NOMO-1 treated with DMSO at 0.1 percent for 48 hours (cell line): ENCODE measurements at regions not wholly inside any gene's neighbourhood (a gene's known extent, or its start where the extent isn't known, plus 50 kb on each side); places are given as distances from the start of the nearest gene placed in this dataset.
"Not testable (repeated sequence)": the region's sequence is repeated elsewhere in the genome, so short reads cannot be mapped to it uniquely, and the experiment has no call there.

Source experiments
- DNase-seq: peaks from one replicate; lab custom pipeline; 2025; ENCODE audit not compliant: unreplicated experiment; lab: John Stamatoyannopoulos, UW

DNA sequence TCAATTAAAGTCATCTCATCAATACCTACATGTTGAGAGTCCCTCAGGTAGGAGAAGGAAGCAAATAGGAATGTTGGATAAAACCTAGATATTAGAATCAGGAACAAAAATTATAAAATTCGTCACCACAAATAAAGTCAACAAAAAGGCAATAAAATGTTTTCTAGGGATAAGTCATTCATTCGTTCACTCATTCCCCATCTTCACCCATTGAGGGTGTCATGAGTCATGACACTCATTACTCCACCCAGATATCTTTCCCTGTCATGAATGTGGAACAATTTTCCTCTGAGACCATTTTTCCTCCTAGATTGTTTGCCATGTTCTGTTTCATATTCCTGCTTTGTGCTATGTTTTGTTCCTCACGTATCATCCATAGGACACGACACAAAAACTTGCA lies 50.9 kb upstream of the OLIG3 start:
- DNase-seq: no peak

DNA sequence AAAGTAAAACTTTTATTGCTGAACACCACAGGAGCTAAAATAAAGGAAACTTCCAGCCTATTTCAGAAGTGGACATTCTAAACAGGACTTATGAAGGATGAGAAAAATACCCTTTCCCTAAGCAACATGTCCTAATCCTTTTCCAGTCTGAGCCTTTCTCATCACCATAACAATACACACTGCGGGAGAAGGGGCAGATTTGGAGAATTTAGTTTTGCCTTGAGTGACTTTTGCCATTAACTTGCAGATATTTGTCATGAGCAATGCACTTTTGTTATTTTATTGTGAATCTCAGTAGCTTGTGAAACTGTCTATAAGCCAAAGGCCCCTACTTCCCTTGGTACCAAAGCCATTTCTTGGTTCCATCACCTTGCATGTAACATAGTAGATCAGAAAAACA lies 53.0 kb upstream of the OLIG3 start:
- no peak for DNase-seq

DNA sequence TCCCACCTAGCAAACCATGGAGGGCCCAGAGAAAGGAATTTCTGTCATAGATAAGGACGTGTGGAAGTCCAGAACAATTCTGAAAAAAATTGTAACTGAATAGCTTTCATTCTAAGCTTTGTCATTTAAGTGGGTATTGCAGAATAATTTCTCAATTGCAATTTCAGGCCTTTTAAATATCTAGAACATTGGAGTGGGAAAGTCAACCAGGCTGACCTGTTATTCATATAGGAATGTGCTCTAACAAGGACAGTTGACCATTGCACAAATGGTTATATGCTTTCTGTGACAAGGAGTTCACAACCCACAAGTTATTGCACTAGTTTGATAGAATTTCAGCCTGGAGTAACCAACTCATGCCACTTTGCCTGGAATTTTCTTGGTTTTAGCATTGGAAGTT lies 53.4 kb upstream of the OLIG3 start:
- no peak for DNase-seq

DNA sequence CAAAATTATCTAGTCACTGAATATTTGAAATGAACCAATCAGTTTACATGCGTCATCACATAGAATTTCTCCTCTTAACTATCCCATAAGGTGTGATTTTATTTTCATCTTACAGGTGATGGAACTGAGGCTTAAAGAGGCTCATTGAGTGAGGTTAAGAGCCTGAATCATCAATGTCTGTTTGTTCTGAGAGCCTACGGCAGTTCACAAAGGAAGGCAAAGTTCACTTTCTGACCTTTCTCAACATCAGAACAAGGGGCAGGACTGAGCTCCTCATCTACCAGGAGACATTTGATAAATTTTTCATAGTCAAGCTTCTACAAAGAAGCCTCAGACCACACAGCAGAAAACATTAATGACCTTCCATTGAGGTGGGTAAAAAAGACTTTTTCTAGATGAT lies 54.9 kb upstream of the OLIG3 start:
- no peak for DNase-seq

DNA sequence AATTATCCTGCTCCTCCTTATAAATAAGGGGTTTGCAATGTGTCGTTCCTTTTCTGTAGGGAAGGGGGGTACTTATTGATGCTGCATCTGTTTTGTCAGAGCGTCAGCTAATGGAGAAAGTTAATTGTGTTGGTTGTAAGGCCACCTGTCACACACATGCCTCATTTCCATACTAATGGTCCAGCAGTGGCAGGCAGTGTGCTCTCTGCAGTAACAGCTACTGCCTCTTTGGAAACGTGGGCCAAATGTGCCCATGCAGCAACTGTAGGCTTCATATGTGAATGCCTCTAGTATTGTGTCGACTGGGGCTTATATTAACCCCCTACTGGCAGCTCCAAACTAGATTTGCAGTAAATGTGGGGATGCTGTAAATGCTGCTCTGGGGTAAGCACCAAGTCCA lies 56.3 kb upstream of the OLIG3 start:
- no peak for DNase-seq

DNA sequence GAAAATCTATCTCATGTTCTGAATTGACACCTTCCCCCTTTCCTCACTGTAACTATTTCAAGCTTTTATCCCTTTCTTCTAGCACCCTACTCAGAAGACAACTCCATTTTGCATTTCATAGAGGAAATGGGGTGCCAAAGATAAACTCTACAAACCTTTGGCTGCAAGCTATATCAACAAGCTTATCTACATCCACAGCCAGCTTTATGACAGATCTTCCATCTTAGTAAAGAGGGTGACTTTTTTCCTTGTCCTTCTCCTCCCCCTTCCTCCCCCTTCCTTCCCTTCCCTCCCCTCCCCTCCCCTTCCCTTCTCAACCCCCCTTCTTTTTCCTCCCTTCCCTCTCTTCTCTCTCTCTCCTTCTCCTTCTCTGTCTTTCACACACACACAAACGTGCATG lies 58.0 kb upstream of the OLIG3 start:
- DNase-seq: no peak

DNA sequence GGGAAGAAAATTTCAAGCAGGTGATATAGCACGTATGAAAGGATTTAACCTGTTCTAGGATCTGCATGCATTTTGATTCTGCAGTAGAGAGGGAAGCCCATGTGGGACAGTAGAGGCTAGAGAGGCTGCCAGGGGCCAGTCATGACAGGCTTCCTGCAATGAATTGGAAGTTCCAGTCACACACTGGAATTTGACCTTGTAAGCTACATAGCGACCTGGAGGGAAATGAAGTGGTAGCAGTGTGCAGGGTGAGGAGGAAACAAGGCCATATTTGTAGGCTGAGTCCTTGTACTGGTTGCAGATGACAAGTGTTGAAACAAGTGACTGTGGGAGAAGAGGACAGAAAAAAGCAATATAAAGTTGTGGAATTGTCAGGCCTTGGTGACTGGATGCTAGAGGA lies 58.6 kb upstream of the OLIG3 start:
- no peak for DNase-seq

DNA sequence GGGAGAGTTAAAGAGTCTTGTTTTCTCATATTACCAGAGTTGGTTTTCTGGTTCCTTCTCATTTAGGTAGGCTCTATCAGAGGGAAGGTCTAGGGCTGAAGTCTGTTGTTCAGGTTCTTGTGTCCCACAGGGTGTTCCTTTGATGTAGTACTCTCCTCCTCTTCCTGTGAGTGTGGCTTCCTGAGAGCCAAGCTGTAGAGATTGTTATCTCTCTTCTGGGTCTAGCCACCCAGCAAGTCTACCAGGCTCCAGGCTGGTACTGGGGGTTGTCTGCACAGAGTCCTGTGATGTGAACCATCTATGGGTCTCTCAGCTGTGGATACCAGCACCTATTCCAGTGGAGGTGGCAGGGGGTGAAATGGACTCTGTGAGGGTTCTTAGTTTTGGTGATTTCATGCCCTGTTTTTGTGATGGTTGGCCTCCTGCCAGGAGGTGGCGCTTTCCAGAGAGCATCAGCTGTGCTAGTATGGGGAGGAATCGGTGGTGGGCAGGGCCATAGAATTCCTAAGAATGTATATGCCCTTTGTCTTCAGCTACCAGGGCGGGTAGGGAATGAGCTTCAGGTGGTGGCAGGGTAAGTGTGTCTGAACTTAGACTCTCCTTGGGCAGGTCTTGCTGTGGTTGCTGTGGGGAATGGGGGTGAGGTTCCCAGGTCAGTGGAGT lies 65.5 kb upstream of the OLIG3 start:
- not testable (repeated sequence) for DNase-seq

DNA sequence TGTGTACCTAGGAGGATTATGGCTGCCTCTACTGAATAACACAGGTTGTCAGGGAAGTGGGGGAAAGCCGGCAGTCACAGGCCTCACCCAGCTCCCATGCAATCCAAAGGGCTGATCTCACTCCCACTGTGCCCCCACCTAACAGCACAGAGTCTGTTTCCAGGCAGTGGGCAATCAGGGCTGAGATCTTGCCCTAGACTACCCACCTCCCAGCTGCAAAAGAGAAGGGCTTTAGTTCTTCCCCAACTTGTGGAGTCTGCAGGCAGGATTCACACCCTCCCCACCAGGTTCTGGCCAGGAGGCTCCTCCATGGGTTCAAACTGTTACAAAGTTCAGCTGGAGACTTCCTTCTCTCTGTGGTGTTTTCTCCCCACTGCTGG lies 66.0 kb upstream of the OLIG3 start:
- DNase-seq: no peak

DNA sequence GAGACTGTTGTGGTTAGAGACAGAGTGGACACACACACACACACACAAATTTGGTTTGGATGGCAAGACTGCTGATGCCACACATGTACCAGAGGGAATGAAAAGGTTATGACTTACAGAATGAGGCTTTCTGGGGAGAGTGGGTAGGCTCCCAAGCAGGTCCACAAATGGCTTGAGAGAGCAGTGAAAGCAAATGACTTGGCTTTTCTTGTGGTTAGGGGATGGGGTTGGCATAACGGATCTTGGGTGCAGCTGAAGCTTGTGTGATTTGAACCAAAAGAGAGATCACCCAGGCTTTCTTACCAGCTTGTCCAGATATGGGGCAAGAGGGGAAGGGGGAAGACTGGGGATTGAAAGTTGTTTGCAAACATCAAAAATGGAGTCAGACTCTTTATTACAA lies 73.9 kb upstream of the OLIG3 start:
- no peak for DNase-seq

DNA sequence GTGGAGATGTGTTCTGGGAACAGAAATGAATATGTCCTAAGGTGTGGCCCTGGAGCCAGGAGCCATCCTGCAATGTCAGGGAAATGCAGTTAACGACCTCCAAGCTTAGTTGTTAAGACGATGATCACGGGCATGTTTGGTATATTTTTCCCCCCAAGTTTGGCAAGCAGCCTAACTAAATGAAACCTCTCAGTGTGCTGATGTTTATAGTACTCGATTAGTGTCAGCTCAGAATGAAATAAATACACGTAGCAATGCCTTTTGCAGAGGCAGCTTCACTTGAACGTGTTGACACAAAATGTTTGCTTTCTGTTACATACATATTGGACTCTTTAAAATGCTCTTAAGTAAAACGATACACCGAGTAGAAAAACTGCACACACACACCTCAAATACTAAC lies 76.2 kb upstream of the OLIG3 start:
- DNase-seq: no peak

DNA sequence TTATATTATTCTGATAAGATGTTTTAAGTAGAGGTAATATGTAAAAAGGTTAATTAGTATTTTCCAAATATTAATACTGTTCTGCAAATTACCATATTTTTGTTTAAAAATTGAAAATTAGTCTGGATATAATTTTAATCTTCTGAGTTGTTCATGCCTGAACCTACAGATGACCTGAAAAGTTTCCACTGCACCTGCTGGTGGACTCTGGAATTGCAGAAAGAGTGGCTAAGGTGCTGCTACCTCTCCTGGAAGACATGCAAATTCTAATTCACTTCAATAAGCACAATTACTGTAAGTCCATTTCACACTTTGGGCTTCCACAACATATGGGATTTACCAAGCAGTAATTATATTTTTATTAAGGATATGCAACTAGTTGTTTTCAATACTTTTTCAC lies 77.7 kb upstream of the OLIG3 start:
- no peak for DNase-seq

DNA sequence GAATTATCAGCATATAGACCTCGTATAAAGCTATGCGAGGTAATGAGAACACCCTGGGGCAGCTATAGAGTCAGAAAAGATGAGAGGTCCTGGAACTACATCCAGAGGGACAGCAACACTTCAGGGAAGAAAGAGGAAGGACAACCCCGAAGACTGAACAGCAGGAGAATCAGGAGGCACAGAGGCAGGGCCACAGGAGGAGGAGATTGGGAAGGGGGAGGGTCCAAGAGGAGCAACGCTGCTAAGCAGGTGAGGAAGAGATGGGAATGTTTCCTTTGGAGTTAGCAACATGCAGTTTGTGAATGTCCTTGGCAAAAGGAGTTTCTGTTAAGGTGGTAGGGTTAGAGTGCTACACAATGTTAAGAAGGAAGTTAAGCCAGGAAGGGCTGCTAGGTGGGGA lies 79.5 kb upstream of the OLIG3 start:
- DNase-seq: no peak

DNA sequence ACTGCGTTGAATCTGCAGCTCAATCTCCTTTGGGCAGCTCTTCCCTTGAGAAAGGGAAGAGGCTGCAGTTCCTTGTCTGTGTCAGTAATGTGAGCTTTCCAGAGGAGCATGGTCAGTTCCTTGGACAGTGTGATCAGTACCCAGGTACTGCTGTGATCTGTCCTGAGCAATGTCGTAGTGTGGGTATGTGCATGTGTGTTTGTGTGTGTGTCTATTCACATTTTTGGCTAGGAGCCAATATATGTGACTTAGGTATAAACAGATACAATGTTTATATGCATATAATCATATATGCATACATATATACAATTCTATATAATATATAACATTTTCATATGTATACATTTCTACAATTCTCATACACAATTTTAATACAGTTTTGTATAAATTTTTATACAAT lies 85.4 kb upstream of the OLIG3 start:
- DNase-seq: no peak

DNA sequence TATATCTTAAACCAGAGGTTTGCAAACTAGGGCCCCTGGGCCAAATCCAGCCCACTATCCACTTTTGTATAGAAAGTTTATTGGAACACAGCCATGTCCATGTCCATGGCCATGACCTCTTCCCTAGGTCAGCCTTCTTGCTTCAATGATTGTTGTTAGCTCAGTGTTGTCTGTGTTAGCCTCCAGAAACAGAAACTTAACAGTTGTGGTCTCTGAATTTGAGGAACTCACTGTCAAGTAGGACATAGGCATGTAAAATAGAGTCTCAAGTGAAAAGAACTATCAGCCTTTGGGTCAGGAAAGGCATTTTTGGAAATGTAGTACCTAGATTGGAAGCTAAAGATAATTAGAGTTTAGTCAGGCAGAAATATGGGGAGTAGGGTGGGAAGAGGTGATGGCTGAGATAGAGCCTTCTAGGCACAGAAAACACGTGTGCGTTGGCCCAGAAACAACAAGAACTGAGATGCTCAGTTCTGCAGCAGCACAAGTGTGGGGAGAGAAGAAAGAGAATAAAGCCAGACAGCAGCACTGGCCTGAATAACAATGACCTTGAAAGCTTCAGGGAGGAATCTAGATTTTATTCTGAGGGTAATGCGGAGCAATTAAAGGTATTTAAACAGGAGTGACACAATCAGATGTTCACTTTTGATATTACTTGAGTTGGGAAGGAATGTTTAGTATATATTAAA lies 87.0 kb upstream of the OLIG3 start:
- DNase-seq: peak; percentile 25

DNA sequence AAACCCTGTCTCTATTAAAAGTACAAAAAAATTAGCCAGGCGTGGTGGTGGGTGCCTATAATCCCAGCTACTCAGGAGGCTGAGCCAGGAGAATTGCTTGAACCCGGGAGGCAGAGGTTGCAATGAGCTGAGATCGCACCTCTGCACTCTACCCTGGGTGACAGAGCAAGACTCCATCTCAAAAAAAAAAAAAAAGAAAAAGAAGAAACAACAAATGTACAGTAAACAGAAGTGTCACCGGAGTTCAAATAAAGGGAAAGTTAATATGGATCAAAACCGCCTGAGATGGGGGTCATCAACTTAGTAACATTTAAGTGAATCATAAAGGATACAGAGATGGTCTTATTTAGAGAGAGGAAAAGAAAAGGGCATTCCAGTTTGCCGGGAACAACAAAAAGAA lies 89.3 kb upstream of the OLIG3 start:
- not testable (repeated sequence) for DNase-seq

DNA sequence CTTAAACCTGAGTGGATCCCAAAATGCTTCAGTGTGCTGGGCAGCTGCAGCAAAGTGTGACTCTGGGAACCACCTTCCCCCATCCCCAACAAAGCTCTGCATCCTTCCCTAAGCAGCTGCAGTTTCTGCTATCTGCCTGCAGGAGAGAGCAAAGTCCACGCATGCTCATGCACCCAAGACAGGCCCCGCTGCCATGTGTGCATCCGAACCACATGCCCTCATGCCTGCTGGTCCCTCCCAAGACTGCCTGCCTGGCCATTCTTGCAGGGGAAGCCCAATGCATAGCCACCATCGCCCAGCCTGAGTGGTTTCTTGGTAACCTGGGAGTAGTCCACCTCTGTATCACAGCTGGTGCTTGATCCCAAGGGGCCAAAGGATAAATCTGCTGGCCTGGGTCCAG lies 94.3 kb upstream of the OLIG3 start:
- DNase-seq: no peak

DNA sequence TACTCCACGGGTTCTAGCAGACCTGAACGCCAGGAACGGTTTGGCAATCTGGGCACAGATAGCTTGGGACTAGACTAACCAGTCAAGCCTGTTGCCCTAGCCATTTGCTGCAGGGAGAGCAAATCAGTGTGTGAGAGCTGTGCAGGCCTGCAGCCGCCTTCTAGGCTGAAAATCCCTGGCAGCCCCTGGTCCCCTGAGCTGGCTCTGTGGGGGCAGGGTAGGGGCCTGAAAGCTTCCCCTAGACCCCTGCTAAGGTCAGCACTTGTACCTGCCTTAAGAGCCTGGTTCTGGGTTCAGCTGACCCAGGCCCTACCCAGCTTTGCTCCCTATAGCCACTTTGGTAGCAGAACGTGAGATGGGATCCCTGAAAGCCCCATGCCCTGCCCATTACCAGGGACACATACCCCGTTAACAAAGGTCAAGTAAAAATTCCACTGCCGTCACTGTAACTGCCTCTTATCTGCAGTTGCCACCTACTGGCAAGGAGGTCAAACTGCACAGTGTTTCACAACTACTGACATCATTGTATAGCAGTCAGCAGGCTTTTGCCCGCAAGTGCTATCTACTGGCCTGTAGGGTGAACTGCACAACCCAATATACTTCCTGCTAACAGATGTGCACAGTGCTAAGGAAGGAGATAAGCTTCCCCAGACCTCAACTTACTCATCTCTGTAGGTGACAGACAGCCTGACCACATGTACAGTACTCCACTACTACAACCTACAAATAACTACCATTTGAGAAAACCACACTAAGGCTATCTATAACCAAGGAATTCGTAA lies 95.1 kb upstream of the OLIG3 start:
- DNase-seq: peak; percentile 59

DNA sequence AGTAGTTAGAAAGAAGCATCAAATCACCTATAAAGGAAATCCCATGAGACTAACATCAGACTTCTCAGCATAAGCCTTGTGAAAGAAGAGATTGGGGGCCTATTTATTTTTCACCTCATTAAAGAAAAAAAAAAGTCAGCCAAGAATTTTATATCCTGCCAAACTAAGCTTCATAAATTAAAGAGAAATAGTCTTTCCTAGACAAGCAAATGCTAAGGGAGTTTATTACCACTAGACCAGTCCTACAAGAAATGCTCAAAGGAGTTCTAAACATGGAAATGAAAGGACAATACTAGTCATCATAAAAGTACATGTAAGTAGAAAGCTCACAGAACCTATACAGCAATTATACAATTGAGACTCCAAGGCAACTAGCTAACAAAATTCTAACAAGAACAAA lies 96.5 kb upstream of the OLIG3 start:
- DNase-seq: no peak

DNA sequence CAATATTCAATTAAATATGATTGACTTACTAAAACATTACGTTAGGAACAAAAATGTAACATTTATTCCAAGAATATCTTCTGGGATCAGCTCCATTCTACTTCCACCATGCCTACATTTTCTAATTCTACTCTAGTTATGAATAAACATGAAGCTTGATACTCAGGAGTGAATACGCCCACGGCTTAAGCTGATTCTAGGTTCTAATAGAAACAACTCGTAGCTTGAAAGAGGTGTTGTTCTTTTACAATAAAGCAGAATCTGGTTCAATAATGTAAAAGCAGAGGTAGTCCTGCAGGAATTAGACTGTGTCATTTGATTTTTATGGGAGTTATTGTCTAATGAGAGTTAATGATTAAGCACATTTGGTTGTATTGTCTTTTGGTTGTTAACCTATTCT lies 107.3 kb upstream of the OLIG3 start:
- DNase-seq: no peak

DNA sequence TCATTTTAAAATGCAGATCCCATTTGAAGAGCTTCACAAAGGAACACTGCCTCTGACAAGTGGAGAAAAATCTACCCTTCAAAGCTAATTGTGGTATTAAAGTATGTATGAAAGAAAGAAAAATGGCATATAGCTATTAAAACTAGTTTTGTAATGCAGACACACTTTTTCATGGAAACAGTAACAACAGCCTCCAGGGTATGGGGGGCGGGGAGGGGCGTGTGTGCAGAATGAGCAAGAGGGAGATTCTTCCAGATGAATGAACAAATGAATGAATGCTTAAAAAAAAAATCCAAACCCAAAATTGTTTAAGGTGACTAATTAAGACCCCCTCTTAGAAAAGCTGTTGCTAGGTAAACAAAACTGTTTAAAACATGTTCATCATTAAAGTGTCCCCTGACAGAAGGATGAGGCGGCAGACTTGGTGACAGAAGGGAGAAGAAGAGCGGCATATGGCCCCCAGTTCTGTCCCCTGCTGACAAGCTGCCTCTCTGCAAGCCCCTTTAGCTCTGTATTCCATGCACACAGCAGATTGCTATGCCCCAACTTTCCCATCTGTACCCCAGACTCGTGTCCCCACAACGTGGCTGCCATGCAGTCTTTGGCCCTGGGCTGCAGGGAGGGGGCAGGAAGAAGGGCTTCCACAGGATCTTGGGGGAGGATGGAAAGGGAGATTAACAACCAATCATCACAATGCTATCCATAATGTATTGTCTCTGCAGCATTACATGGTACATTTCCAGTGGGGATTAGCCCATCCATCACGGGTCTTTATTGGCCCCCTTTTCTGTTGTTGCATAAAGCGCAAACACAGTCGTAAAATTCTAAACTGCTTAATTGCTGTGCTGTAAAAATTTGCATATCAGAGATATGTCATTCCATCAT lies 108.4 kb upstream of the OLIG3 start:
- DNase-seq: no peak
